GM12864 (cell line): ENCODE measurements at regions not wholly inside any gene's neighbourhood (a gene's known extent, or its start where the extent isn't known, plus 50 kb on each side); places are given as distances from the start of the nearest gene placed in this dataset.

Experiments used
- DNase-seq: peaks from one replicate; pipeline ENCODE4 v3.0.0-alpha.2; 2011; ENCODE audit warnings: low read depth
- H3K4me3 ChIP-seq: 2 replicates; pipeline ENCODE4 v1.5.1; 2011; ENCODE audit warnings: mild to moderate bottlenecking, low read depth, low read length, control low read depth
- TF ChIP-seq, protein P1 (sequence below): IDR thresholded peaks from 2 replicates; pipeline ENCODE4 v1.5.1; 2011; ENCODE audit warnings: low read depth, mild to moderate bottlenecking, moderate library complexity, low read length, control low read depth, inconsistent platforms; ENCODE audit errors: missing control alignments

DNA sequence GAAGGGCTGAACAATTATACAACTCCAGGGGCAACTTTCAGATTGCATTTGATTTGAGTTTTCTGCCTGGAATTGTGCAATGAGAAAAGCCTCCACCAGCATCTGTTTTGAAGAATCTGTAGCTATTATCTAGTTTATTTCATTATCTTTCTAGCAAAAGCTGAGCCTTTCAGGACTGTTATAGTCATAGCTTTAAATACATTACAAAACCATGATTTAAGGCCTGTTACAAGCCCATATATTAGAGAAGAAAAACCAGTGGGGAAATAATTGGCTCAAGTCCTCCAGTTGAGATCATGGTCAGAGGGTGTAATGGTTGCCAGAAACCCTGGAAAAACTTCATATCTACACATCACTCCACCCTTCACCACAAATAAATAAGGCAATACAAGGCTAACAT lies 676.2 kb downstream of the HDGFL1 start:
- DNase-seq: no peak
- TF ChIP-seq, protein P1, sequence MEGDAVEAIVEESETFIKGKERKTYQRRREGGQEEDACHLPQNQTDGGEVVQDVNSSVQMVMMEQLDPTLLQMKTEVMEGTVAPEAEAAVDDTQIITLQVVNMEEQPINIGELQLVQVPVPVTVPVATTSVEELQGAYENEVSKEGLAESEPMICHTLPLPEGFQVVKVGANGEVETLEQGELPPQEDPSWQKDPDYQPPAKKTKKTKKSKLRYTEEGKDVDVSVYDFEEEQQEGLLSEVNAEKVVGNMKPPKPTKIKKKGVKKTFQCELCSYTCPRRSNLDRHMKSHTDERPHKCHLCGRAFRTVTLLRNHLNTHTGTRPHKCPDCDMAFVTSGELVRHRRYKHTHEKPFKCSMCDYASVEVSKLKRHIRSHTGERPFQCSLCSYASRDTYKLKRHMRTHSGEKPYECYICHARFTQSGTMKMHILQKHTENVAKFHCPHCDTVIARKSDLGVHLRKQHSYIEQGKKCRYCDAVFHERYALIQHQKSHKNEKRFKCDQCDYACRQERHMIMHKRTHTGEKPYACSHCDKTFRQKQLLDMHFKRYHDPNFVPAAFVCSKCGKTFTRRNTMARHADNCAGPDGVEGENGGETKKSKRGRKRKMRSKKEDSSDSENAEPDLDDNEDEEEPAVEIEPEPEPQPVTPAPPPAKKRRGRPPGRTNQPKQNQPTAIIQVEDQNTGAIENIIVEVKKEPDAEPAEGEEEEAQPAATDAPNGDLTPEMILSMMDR: no peak
- no peak overlapping the region for H3K4me3 ChIP-seq

DNA sequence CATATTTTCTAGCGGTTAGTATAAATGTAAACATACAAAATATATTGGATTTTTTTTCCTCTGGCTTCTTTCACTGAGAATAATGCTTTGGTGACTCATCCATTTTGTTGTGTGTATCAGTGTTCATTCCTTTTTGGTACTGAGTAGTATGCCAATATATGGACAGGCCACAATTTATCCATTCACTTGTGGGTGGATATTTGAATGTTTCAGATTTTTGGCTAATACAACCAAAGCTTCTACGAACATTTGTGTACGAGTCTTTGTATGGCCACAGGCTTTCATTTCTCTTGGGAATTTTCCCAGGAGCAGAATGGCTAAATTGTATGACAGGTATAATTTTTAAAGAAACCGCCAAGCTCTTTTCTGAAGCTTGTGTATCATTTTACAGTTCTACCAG lies 677.5 kb downstream of the HDGFL1 start:
- H3K4me3 ChIP-seq: no peak overlapping the region
- DNase-seq: no peak
- TF ChIP-seq, protein P1: no peak

DNA sequence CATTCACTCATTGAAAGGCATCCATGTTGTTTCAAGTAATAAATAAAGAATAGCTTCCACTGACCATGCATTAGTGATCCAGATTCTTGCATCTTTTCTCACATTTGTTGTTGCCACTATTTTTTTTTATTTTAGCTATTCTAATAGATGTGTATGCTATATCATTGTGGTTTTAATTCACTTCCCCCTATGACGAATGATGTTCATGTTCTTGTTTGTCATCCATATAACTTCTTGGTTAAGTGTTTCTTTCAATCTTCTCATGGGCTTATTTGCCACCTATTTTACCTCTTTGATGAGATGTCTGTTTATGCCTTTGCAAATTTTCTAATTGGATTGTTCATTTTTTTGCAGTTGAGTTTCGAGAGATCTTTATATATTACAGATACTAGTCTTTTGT lies 681.2 kb downstream of the HDGFL1 start:
- TF ChIP-seq, protein P1: no peak
- H3K4me3 ChIP-seq: no peak overlapping the region
- DNase-seq: no peak

DNA sequence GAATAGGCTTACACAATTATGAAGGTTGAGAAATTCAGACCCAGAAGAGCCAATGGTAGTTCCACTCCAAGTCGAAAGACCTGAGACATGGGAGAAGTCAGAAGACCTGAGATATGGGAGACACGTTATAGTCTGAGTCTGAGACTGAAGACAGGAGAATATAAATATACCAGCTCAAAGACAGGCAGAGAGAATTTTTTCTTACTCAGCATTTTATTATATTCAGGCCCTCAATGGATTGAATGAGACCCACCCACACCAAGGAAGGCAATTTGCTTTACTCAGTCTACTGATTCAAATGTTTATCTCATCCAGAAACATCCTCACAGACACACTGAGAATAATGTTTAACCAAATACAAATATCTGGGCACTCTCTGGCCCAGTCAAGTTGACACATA lies 693.5 kb downstream of the HDGFL1 start:
- DNase-seq: no peak
- TF ChIP-seq, protein P1: no peak
- H3K4me3 ChIP-seq: no peak overlapping the region

DNA sequence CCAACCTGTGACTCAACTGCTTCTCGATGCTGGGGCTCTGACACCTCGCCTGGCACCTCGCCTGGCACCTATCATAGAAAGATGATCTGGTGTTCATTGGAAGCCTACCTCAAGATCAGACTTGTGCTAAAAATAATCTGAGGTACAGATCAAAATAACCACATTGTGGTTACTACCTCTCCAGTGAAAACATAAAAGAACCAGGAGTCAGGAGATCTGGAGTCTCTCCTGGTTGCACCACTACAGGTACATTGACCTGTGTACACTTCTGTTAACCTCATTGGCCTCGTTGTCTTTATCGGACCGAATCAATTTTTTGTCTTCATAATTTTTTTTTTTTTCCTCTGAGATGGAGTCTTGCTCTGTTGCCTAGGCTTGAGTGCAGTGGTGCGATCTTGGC lies 695.9 kb downstream of the HDGFL1 start:
- DNase-seq: no peak
- no peak overlapping the region for H3K4me3 ChIP-seq
- TF ChIP-seq, protein P1: no peak

DNA sequence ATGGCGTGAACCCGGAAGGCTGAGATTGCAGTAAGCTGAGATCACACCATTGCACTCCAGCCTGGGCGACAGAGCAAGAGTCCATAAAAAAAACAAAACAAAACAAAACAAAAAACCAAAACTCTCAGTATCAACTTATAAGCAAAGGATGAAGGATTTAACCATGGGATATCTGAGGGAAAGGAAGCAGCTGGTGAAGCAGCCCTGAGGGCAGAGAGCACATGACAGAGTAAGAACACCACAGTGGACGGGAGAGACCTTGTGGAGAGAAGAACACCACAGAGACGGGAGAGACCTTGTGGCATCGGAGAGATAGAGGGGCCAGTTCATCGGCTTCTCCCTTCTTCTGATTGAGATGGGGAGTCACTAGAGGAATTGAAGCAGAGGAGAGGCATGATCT lies 697.2 kb downstream of the HDGFL1 start:
- H3K4me3 ChIP-seq: no peak overlapping the region
- TF ChIP-seq, protein P1: no peak
- no peak for DNase-seq

DNA sequence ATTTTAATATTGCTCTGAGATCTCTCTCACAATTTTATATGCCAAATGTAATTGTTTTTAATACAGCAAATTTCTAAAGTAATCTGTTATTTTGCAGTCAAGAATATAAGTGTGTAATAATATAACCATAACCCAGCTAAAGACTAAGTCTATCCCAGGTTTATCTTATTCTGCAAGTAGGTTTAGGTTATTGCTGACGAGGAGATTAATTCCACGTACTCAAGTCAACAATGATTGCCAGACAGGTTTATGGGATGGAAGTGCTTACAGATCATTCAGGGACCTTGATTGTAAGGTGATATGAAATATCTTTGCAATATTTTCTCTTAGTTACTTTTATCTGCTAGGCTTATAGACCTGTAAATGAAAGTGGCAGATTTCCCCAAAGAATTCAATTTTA lies 698.3 kb downstream of the HDGFL1 start:
- no peak for DNase-seq
- no peak overlapping the region for H3K4me3 ChIP-seq

More for the DNA sequence above, 698.3 kb downstream of the HDGFL1 start:
- TF ChIP-seq, protein P1: no peak
